MM.1S (cell line): ENCODE measurements at regions not wholly inside any gene's neighbourhood (a gene's known extent, or its start where the extent isn't known, plus 50 kb on each side); places are given as distances from the start of the nearest gene placed in this dataset.

Source experiments
- EZH2 ChIP-seq: fragments of 300-600 bp; sonication (generic); optimal IDR thresholded peaks from 2 replicates; pipeline ENCODE3; 2017; ENCODE audit warnings: low read depth, mild to moderate bottlenecking, antibody characterized with exemption, low read length, mixed read lengths
- TF ChIP-seq, protein P1 (sequence below): fragments of 300-600 bp; sonication (generic); IDR thresholded peaks from 2 replicates; pipeline ENCODE4 v1.5.1; 2016; ENCODE audit warnings: antibody characterized with exemption, low read length, mixed read lengths

DNA sequence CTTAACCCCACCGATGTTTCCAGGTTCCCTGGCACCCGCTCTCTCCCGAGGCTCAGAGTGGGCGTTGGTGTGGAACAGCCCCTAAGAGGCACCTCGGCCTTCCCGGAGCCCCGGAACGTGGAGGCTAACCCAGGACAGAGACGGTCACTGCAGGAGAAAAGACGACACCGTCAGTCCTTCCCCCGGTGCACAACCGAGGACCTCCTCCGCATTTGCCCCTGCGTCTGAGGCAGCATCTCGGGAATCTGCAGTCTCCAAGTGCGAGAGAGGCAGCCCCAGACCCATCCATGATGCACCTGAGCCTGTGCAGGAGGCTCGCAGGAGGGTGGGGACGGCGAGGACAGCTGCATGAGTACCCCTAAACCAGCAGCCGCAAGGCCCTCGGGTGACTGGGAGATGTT is 204.9 kb upstream of the SALL3 start:
- TF ChIP-seq, protein P1, sequence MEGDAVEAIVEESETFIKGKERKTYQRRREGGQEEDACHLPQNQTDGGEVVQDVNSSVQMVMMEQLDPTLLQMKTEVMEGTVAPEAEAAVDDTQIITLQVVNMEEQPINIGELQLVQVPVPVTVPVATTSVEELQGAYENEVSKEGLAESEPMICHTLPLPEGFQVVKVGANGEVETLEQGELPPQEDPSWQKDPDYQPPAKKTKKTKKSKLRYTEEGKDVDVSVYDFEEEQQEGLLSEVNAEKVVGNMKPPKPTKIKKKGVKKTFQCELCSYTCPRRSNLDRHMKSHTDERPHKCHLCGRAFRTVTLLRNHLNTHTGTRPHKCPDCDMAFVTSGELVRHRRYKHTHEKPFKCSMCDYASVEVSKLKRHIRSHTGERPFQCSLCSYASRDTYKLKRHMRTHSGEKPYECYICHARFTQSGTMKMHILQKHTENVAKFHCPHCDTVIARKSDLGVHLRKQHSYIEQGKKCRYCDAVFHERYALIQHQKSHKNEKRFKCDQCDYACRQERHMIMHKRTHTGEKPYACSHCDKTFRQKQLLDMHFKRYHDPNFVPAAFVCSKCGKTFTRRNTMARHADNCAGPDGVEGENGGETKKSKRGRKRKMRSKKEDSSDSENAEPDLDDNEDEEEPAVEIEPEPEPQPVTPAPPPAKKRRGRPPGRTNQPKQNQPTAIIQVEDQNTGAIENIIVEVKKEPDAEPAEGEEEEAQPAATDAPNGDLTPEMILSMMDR: no peak
- no peak for TF ChIP-seq EZH2
